GM12872 (cell line): ENCODE measurements at regions not wholly inside any gene's neighbourhood (a gene's known extent, or its start where the extent isn't known, plus 50 kb on each side); places are given as distances from the start of the nearest gene placed in this dataset.

ENCODE experiments used
- TF ChIP-seq, protein P1 (sequence below): IDR thresholded peaks from 3 replicates; pipeline ENCODE4 v1.5.1; 2011; ENCODE audit warnings: low read depth, mild to moderate bottlenecking, low read length, moderate library complexity; ENCODE audit not compliant: insufficient read depth

DNA sequence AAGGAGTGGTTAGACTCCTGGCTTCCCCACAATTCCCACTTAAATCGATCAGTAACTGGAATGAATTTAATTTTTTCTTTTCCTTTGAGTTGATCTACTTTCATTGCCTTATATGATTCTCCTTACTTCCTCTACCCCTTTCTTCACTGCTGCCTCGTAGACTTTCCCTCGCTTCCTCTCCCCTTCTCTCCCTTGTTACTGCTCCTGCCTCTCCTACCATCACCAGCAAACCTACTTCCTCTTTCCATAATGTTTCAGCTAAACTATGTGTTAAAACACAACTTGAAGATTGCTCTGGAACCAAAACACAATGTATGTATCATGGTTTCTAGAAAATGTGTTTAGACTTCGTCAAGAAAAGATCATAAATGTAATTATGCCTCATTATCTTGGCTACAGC lies 132.0 kb upstream of the TET2 start:
- TF ChIP-seq, protein P1, sequence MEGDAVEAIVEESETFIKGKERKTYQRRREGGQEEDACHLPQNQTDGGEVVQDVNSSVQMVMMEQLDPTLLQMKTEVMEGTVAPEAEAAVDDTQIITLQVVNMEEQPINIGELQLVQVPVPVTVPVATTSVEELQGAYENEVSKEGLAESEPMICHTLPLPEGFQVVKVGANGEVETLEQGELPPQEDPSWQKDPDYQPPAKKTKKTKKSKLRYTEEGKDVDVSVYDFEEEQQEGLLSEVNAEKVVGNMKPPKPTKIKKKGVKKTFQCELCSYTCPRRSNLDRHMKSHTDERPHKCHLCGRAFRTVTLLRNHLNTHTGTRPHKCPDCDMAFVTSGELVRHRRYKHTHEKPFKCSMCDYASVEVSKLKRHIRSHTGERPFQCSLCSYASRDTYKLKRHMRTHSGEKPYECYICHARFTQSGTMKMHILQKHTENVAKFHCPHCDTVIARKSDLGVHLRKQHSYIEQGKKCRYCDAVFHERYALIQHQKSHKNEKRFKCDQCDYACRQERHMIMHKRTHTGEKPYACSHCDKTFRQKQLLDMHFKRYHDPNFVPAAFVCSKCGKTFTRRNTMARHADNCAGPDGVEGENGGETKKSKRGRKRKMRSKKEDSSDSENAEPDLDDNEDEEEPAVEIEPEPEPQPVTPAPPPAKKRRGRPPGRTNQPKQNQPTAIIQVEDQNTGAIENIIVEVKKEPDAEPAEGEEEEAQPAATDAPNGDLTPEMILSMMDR, result no peak

DNA sequence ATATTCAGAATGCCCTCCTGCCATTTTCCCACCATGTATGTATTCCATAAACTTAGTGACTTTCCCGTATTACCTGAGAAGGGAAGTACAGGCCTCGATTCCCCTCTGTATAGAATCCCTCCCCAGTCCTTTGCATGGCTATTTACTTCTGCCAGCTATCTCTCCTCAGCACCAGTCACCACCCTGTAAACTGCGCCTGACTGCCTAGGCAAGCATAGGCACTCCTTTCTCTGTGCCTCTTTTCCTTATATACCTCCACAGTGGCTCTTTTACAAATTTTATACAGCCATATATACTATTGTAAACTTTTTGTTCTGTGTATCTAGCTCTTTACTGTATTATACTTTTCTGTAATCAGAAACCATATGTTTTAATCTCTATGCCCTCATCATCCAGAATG lies 130.9 kb upstream of the TET2 start:
- TF ChIP-seq, protein P1, result no peak

DNA sequence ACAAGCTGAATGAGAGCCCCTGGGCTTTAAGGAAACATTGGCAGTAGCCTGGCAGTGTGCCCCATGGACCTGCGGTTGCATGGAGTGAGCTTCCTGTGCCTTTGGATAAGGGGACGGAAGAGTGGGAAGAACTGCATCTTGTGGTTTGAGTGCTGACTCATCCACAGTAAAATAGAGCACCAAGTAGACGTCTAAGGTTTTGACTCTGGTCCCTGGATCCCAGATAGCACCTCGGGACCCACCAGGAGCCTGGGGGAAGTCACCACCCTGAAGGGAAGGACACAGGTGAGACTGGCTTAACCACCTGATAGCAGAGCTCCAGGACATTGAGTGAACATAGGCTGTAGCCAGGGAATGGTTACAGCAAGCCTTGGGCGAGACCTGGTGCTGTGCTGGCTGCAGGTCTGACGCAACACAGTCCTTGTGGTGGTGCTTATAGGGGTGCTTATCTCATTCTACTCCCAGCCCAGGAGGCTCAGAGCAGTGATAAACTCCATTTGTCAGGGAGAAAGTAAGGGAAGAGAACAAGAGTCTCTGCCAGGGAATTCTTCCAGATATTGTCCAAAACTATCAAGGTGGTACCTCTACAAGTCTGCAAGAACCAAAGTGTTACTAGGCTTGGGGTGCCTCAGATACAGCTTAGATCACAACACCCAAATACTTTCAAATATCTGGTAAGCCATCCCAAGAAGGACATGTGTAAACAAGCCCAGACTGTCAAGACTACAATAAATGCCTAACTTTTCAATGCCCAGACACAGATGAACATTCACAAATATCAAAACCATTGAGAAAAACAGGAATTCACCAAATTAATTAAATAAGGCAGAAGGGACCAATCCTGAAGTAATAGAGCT lies 123.6 kb upstream of the TET2 start:
- TF ChIP-seq, protein P1, result no peak

DNA sequence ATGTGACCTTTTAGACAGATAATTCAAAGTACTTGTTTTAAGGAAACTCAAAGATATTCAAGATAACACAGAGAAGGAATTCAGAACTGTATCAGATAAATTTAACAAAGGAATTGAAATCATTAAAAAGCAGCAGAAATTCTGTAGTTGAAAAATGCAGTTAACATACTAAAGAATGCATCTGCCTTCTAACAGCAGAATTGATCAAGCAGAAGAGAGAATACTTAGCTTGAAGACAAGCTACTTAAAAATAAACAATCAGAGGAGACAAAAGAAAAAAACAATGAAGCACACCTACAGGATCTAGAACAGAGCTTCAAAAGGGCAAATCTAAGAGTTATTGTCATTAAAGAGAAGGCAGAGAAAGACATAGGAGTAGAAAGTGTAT lies 123.0 kb upstream of the TET2 start:
- TF ChIP-seq, protein P1, result no peak

DNA sequence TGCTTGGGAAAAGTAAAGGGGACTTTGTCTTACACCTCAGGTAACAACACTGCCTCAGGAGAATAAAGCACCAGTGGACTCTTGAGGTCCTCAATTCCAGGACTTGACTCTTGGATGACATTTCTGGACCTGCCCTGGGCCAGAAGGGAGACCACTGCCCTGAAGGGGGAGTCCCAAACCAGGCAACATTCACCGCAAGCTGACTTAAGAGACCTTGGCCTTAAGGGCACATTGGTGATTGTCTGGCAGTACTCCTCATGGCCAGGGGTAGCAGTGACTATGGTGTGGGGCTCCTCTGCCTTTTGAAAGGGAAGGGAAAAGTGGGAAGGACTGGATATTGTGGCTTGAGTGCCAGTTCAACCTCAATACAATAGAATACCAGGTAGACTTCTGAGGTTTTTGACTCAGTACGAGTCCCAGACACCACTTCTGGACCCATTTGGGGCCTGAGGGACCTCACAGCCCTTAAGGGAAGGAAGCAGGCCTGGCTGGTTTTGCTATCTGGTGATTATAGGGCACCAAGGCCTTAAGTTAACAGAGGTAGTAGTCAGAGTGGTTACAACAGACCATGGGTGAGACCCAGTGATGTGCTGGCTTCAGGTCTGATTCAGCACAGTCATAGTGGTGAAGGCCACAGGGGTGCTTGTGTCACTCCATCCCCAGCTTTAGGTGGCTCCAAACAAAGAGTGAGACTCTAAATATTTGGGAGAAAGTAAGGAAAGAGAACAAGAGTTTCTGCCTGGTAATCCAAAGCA lies 121.2 kb upstream of the TET2 start:
- TF ChIP-seq, protein P1, result 0 out of 3 replicates have a peak, but pooled peaks have one; percentile 2

DNA sequence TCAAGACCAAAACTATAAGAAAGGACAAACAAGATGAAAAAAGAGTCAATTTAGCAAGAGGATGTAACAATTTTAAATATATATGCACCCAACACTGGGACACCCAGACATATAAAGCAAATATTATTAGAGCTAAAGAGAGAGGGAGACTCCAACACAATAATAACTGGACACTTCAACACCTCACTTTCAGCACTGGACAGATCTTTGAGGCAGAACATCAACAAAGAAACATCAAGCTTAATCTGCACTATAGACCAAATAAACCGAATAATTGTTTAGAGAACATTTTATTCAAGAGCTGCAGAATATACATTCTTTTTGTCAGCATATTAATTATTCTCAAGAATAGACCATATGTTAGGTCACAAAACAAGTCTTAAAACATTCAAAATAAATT lies 109.7 kb upstream of the TET2 start:
- TF ChIP-seq, protein P1, result no peak

DNA sequence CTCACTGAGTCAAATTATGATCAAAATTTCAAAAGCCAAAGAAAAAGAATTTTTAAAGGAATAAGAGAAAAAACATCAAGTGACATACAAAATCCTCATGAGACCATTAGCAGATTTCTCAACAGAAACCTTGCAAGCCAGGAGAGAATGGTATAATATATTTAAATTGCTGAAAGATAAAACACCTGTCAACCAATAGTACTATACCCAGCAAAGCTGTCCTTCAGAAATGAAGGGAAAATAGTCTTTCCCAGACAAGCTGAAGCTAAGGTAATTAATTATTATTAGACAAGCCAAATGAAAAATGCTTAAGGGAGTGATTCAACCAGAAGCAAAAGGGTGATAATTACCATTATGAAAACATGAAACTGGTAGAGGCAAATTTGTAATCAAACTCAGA lies 104.2 kb upstream of the TET2 start:
- TF ChIP-seq, protein P1, result no peak
